GDM1 (cell line): ENCODE measurements at regions not wholly inside any gene's neighbourhood (a gene's known extent, or its start where the extent isn't known, plus 50 kb on each side); places are given as distances from the start of the nearest gene placed in this dataset.

Experiments
- DNase-seq: peaks from one replicate; lab custom pipeline; 2025; lab: John Stamatoyannopoulos, UW

DNA sequence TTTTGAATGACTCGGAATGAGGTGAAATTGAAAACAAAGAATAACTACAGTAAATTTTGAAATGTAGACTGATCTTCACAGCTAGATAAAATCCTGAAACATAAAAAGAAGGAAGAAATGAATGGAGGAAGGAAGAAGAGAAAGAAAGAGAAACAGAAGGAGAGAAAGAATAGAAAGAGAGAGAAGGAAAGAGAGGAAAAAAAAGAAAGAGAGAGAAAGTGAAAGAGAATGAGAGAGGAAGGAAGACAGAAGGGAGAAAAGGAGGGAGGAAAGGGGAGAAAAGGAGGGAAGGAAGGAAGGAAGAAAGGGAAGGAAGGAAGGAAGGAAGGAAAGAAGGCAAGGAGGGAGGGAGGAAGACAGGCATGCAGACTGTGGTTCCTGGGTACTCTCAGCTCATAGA lies 982.6 kb downstream of the BCL11A start:
- no peak for DNase-seq

- DNase-seq = no peak
Measured at GRCh38 chr2:59569124-59569523, 984.3 kb downstream of the BCL11A start.

DNA sequence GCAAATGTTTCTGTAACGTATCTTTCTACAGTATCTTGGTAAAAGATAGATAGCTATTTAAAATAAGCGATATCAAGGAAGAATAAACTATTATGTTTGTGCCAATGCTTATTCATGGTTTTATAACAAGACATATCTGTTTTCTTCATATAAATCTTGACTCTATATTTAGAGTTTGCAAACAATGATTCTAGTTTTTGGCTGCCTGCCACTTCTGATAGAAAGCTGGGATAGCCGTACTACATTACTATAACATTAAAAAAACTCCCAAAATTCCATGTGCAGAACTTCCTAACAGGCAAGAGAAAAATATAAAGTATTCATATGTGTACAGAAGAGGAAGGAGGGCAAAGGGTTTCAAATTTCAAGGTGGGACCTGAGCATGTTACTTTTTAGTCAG lies 985.0 kb downstream of the BCL11A start:
- DNase-seq = no peak

GRCh38 chr2:59567151-59567550 lies 986.3 kb downstream of the BCL11A start:
- no peak for DNase-seq

DNA sequence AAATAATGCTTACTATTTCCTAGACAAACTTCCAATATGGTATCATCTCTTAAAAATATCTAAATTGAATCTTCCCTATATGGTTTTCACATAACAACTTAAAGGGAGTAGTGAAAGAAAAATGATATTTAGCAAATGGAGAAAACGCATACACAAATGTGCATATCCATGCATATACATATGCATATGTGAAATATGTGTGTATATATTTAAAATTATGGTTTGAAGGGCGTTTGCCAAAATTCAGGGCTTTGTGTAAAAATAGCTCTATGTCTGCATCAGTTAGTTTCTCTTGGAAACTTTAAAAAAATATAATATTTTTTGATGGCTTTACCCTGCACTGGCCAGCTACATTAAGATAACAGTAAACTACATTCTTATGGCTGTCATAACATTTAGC lies 986.7 kb downstream of the BCL11A start:
- DNase-seq = no peak

- DNase-seq = no peak
Measured at GRCh38 chr2:59561281-59561680, 992.2 kb downstream of the BCL11A start.

DNA sequence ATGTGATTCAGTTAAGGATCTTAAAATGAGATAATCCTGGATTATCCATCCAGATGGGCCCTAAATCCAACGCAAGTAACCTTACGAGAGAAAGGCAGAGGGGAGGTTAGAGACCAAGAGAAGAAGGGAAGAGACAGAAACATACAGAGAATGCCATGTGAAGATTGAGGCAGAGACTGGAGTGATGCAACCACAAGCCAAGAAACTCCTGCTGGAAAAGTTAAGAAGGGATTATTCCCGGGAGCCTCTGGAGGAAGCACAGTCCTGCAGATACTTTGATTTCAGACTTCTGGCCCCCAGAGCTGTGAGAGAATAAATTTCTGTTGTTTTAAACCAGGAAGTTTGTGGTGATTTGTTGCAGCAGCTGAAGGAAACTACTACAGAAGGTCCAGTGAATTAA lies 992.7 kb downstream of the BCL11A start:
- no peak for DNase-seq

GRCh38 chr2:59540864-59541263 lies 1012.6 kb downstream of the BCL11A start:
- no peak for DNase-seq

DNA sequence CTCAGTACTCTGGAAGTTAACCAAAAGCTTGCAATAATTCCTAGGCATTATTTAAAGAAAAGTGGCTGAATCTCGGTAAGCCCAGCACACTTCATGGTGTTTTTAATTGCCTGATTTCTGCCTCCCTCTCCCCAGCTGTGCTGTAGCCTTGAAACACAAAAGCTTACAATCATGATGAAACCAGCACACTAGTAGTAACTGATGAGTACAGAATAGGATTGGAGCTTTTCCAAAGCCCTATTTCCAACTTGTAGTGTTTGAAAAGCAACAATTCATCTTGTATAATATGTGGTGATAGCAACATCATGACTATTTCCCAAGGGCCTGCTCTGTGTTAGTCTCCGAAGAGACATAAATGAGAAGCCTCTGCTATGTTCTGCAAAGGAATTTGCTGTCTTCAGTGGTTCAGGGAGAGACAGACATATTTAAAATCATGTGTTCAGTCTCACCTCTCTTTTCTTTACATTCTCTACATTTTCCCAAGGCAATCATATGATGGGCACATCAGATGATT lies 1015.0 kb downstream of the BCL11A start:
- no peak for DNase-seq

DNA sequence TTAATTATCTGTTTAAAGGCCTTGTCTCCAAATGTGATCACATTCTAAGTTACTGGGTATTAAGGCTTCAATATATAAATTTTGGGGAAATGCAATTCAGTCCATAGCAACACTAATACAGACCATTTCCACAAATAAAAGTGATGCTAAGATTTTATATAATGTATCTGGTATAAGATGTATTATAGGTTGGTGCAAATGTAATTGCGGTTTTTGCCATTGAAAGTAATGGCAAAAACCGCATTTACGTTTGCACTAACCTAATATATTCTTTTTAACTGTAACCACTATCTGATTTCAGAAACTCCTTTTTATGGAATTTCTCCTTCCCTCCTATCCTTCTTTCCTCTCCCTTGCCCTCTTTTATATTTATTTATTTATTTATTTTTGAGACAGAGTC lies 1020.6 kb downstream of the BCL11A start:
- no peak for DNase-seq

DNA sequence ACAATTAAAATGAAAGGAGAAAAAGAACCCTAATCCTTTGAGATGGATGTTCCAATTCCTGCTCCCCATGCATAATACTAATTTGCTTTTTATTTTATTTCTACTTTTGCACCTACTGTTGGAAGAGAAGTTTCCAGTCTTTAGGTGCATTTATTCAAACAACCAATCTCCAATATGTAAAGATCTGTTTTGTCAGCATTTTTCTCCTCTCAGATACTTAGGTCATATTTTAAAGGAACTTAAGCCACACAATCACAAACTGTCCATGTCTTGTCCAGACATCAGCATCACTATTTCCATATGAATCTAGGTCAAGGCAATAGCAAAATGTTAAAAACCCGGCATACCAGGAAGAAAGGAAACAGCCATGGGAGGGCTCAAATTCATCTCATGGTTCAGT lies 1023.2 kb downstream of the BCL11A start:
- DNase-seq = no peak

DNA sequence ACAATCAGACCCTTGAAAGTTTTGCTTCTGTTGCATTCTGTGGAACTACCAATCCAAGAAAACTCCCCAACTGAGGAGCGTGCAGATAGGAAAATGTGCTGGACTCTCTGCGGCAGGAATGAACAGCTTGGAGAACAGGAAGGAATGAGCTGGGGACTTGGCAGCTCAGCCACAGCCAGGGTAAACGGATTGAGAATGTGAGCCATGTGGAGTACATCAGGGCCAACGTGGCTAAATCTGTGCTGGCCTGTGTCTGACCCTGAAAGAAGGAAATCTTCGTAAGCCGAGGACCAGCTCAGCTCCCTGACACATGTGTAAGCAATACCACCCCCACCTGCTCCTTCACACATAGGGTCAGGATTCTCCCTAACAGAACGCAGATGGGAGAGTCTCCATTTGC lies 1023.7 kb downstream of the BCL11A start:
- no peak for DNase-seq

- peak; percentile 25 for DNase-seq
Measured at GRCh38 chr2:59528525-59528924, 1024.9 kb downstream of the BCL11A start.

DNA sequence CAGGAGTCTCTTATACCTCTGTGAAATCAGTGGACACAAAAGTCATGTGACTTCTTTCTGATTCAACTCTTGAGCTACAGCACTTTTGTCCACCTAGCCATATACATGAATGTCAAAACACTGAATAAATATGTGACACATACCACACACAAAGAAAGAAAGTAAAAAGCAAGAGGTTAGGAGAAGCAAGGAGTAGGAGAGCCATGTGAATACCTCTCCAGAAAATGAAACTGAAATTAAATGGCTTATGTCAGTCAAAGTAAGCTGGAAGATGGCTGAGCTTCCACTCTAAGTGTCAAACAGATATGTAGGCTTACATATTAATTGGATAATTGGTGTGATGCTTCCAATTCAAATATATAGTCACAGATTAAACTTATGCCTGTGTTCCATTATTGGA lies 1050.5 kb downstream of the BCL11A start:
- no peak for DNase-seq

GRCh38 chr2:59490994-59491393 lies 1062.5 kb downstream of the BCL11A start:
- DNase-seq = no peak

- DNase-seq = no peak
Measured at GRCh38 chr2:59490192-59490591, 1063.3 kb downstream of the BCL11A start.

GRCh38 chr2:59484673-59485072 lies 1068.8 kb downstream of the BCL11A start:
- DNase-seq = no peak

DNA sequence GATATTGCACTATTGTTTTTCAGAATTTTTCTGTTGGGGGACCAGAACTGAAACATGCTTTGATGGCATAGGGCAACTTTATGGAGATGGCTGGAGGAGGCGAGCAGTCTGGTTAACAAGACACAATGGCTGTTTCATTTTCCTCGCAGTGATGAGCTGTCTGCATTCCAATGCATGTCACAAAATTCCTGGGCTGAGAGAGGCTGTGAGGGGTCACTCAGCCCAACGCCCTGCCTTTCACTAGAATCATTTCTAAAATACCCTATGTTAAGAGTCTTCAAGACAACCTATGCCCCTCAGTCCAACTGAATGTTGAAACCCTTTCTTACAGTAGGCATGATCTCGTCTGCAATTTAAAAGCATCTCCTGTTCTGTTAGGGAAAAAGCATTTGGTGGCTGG lies 1090.0 kb downstream of the BCL11A start:
- no peak for DNase-seq

GRCh38 chr2:59462422-59463197 lies 1090.8 kb downstream of the BCL11A start:
- no peak for DNase-seq

- DNase-seq = no peak
Measured at GRCh38 chr2:59461127-59461526, 1092.3 kb downstream of the BCL11A start.

- no peak for DNase-seq
Measured at GRCh38 chr2:59458800-59459199, 1094.7 kb downstream of the BCL11A start.

DNA sequence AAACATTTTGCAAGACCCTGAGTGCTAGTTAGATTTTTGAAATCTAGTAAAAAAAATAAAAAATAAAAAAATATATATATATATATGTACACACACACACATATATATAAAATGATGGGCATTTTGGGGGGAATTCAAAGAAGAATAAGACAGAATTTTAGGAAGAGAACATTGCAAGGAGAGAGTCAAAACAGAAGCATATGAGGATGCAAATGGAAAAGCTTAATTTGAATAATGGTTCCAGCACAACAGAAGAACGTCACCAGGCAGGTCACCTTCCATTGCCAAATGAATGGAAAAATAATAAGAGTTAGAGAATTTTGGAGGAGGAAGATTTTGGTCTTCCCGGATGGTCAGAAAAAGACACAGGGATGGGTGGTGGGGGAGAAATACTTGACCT lies 1097.2 kb downstream of the BCL11A start:
- no peak for DNase-seq

- DNase-seq = no peak
Measured at GRCh38 chr2:59449274-59449673, 1104.2 kb downstream of the BCL11A start.

DNA sequence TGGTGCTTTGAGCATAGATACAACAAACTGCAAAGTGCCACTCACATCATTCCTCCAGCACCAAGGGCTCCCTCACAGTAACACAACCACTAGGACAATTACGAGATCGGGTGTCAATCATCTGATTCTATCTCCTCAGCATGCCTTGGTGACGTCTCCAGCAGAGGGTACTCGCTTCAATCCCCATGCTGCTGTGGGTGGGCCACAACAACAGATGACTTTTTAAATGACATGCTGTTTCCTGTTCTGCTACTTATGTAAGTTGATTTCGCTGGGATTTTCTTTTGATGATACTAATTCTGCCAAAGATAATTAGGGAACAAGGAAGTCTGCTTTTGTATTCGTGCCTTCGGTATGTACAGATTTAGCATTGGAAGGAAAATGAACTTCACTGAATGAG lies 1113.0 kb downstream of the BCL11A start:
- DNase-seq = no peak
